HG03378 (cell line): ENCODE measurements at regions not wholly inside any gene's neighbourhood (a gene's known extent, or its start where the extent isn't known, plus 50 kb on each side); places are given as distances from the start of the nearest gene placed in this dataset.
"Not testable (repeated sequence)": the region's sequence is repeated elsewhere in the genome, so short reads cannot be mapped to it uniquely, and the experiment has no call there.

Source experiments
- ATAC-seq: cut with Tn5 transposase; IDR thresholded peaks from one replicate; pipeline ENCODE4 v1.9.1; 2021; ENCODE audit warnings: mild to moderate bottlenecking, moderate library complexity; ENCODE audit not compliant: unreplicated experiment

GRCh38 chr2:16066261-16067036 is 126.1 kb downstream of the MYCN start:
- ATAC-seq: no peak

- ATAC-seq: not testable (repeated sequence)
Observed at GRCh38 chr2:16065272-16066069, 125.1 kb downstream of the MYCN start.

- no peak for ATAC-seq
Observed at GRCh38 chr2:16064745-16065144, 124.4 kb downstream of the MYCN start.

- ATAC-seq: no peak
Observed at GRCh38 chr2:16063955-16064633, 123.7 kb downstream of the MYCN start.

- ATAC-seq: no peak
Observed at GRCh38 chr2:16063251-16063850, 123.0 kb downstream of the MYCN start.

- ATAC-seq: no peak
Observed at GRCh38 chr2:16062471-16063250, 122.3 kb downstream of the MYCN start.

GRCh38 chr2:16061441-16062217 is 121.3 kb downstream of the MYCN start:
- no peak for ATAC-seq

GRCh38 chr2:16060936-16061338 is 120.6 kb downstream of the MYCN start:
- ATAC-seq: no peak

- no peak for ATAC-seq
Observed at GRCh38 chr2:16060125-16060935, 120.0 kb downstream of the MYCN start.

- ATAC-seq: no peak
Observed at GRCh38 chr2:16059393-16060016, 119.2 kb downstream of the MYCN start.

GRCh38 chr2:16058747-16059358 is 118.5 kb downstream of the MYCN start:
- ATAC-seq: no peak

- no peak for ATAC-seq
Observed at GRCh38 chr2:16058256-16058655, 117.9 kb downstream of the MYCN start.

GRCh38 chr2:16057661-16058060 is 117.3 kb downstream of the MYCN start:
- no peak for ATAC-seq

- ATAC-seq: peak; percentile 87
Observed at GRCh38 chr2:16055848-16056580, 115.7 kb downstream of the MYCN start.

GRCh38 chr2:16053437-16054257 is 113.3 kb downstream of the MYCN start:
- ATAC-seq: no peak

- not testable (repeated sequence) for ATAC-seq
Observed at GRCh38 chr2:16052571-16053052, 112.3 kb downstream of the MYCN start.
